ENCODE measurements at regions not wholly inside any gene's neighbourhood (a gene's known extent, or its start where the extent isn't known, plus 50 kb on each side); places are given as distances from the start of the nearest gene placed in this dataset.
"Not testable (repeated sequence)": the region's sequence is repeated elsewhere in the genome, so short reads cannot be mapped to it uniquely, and the experiment has no call there.

DNA sequence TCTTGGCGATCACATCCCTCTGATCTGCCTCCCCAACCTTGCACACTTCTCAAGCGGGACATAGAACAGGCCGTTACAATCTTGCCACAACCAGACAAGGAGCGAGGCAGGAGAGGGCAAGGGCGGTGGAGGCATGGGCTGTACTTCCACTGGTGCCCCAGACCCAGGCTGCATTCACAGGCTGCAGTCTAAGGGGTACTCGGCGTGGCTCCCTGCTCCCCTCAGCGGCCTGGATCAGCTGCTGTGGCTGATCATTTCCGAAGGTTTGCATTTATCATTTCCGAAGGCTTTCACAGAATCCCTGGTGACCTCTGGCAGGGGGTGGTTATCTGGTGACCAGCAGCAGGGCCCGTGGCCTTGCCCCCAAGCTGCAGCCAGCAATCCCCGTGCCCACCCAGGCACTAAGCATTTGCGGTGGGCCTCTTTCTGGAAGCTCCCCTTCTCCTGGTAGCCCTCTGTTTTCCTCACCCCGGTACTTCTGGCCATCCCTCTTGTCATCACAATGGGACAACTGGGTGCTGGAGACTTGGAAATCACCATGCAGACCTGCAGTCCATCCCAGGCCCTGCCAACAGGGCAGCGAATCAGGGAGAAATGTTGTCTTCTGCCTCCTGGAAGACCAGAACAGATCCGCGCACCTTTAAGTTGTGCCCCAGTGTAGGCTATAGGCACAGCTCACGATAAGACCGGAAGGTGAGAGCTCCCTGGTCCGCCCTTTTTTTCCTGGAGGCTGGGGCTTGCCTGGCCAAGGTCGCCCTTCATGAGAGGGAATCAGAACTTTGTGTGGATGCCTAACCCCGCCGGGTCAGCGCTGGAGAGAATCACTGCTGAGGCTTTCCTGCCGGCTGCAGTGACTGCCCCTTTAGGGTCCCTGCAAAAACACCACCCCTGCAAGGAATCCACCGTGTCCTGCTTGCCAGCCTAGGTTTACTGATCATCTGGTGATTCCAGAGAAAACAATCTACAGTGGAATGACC, 1739.1 kb downstream of the TP53TG3F start:
- H3K27me3 Mint-ChIP-seq: no peaks in the 10 kb centered on the region
- no peak overlapping the region for H3K27ac Mint-ChIP-seq
- no peaks in the 10 kb centered on the region for H3K36me3 Mint-ChIP-seq

DNA sequence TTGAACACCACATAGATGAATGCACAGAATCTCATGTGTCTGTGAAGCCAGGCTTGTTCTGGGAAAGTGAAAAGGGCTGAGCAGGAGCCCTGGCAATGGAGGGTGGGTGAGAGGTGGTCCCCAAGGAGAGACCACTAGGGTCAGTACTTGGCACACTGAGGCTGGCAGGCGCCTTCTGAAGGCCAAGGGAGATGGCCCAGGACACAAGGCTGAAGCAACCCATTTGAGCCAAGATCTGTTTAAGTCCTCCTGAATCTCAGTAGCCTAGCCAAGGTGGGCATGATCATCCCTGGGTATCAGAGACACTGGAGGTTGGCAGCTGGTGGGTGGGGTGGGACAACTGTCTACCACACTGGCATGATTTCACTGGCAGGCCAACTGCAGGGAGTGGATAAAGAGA, 1741.2 kb downstream of the TP53TG3F start:
- peaks cover 3 to 6% (median 5%) of the 10 kb centered on the region in 3 donors for H3K9me3 Mint-ChIP-seq
- no peak overlapping the region for H3K4me3 Mint-ChIP-seq
- H3K4me1 Mint-ChIP-seq: peaks cover 0 to 2% (median 0%) of the 10 kb centered on the region in 3 donors
- no peaks in the 10 kb centered on the region for H3K27me3 Mint-ChIP-seq
- H3K36me3 Mint-ChIP-seq: no peaks in the 10 kb centered on the region
- H3K27ac Mint-ChIP-seq: no peak overlapping the region

More for the DNA sequence above, 1739.1 kb downstream of the TP53TG3F start:
- Mint-ChIP-seq H3K9me3 (peaks cover 0 to 6% (median 5%) of the 10 kb centered on the region in 3 donors), H3K4me1 (peaks cover 0 to 2% (median 0%) of the 10 kb centered on the region in 3 donors), H3K4me3 (no peak overlapping the region)

DNA sequence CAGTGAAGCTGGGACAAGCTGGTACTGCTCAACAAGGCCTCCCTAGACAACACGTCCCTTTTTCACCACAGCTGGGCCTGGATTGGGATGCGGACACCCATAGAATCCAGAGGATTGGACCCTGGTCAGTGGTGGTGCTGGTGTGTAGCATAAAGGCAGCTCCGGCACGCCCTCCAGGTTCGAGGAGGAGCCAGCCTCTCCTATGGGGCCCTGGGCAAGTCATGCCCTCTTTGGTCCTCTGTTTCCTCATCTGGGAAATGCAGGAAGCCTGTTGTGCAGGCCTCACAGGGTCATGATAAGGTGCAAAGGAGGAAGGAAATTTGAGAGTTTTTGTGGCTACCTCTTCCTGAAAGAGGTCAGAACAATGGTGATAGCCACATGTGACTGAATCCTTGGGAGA, 1741.7 kb downstream of the TP53TG3F start:
- Mint-ChIP-seq H3K4me1 (peaks cover 0 to 2% (median 0%) of the 10 kb centered on the region in 3 donors), H3K9me3 (peaks cover 4 to 6% (median 5%) of the 10 kb centered on the region in 3 donors), H3K4me3 (no peak overlapping the region), H3K36me3 (no peaks in the 10 kb centered on the region), H3K27ac (no peak overlapping the region), H3K27me3 (no peaks in the 10 kb centered on the region)

DNA sequence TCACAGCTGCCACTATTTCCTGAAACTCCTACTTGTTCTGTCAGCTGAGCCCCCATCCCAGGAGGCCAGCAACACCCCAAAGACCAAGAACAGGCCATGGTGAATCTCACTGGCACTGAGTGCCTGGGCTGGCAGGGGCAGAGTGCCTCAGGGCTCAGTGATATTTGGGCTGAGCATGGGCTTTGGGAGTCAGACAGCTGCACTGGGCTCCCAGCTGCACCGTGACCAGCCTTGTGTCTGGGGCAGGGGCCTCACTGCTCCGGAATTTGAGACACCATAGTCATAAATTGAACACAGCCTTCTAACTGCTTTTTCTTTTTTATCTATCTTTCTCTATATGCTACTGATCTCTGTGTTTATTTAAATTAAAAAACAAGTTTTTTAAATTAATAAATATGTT, 1744.2 kb downstream of the TP53TG3F start:
- Mint-ChIP-seq H3K27me3 (no peaks in the 10 kb centered on the region), H3K4me1 (no peaks in the 10 kb centered on the region), H3K27ac (no peak overlapping the region), H3K9me3 (peaks cover 3 to 6% (median 4%) of the 10 kb centered on the region in 3 donors), H3K36me3 (no peaks in the 10 kb centered on the region), H3K4me3 (no peak overlapping the region)

DNA sequence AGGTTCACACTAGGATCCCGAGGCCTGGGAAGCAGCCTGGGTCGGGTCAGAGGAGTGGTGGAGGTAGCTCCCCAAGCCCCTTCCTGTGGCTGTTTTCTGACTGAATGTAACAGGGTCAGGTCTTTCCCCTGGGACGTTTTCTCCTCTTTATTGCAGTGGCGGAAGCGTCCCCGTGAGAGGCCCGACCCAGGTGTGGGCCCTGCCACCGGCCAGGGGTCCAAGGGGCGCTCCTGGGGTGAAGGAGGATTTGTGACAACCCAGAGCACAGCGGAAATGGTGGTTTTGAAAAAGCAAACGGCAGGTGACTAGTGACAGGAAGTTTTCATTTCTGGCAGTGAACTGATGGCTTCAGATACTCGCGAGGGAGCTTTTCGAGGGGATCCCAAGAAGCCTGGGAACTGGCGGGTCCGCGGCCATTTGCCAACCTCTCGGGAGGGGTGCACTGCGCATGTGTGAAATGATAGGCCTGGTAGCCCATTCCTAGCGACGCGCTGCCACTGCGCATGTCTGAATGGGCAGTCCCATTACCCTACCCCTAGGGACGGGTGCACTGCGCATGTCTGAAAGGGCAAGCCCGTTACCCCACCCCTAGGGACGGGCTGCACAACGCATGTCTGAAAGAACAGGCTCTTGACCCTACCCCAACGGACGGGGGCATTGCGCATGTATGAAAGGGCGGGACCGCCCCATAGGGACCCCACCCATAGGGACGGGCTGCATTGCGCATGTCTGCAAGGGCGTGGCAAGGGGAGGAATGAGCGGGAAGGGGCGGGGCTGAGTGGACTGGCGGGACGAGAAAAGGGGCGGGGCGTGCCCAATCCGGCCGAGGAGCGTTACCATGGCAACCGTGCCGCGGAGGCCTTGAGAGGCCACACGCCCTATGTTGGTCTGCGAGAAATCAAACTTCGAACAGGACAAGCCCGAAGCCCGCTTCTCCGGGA, 1747.9 kb downstream of the TP53TG3F start:
- H3K4me1 Mint-ChIP-seq: no peaks in the 10 kb centered on the region
- H3K9me3 Mint-ChIP-seq: peaks cover 2 to 11% (median 2%) of the 10 kb centered on the region in 3 donors
- no peaks in the 10 kb centered on the region for H3K27me3 Mint-ChIP-seq
- H3K27ac Mint-ChIP-seq: no peak overlapping the region
- H3K4me3 Mint-ChIP-seq: peak overlapping the region in 1 of 4 donors; percentile 39
- no peaks in the 10 kb centered on the region for H3K36me3 Mint-ChIP-seq

DNA sequence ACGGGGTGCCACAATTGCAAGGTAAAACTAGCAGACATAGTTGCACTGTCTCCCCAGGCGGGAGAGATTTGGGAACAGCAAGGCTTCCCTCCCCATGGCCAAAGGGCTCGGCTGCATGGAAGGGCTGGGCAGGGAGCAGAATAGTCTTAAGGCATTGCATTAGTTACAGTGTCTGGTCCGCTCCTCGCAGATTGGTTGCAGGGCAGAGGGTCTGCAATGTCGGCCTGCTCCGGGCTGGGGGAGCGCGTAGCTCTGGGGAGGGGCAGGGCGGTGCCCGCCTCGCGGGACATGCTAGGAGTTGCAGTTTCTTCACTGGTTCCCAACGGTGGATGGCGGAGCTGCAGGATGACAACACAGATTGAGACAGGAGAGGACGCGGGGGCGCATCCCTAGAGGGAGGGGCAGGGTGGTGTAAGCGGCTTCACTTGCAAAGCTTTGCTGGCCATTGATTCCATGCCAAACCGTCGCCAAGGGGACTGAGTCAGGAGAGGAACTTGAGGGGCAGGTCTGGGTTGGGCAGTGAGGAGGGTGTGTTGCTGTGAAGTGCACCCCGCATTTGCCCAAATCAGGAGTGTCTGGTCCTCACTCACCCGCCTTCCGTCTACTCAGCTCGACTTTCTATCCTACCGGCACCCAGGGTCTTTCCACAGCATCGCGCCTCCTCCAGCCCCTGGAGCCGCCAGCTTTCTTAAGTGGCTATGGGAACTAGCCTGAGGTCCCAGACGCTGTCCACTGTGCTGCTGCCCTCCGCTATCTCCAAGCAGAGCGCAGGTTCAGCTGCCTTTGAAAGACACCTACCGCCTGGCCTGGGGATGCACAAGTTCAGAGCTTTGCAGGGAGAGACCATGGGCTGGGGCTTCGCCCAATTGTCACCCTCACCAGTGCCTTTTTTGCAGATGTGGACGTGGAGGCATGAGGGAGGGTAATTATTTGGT, 1748.9 kb downstream of the TP53TG3F start:
- H3K4me3 Mint-ChIP-seq: no peak overlapping the region
- H3K27me3 Mint-ChIP-seq: no peaks in the 10 kb centered on the region
- H3K4me1 Mint-ChIP-seq: no peaks in the 10 kb centered on the region
- H3K36me3 Mint-ChIP-seq: no peaks in the 10 kb centered on the region
- H3K27ac Mint-ChIP-seq: no peak overlapping the region
- H3K9me3 Mint-ChIP-seq: peaks cover 2 to 11% (median 2%) of the 10 kb centered on the region in 3 donors

DNA sequence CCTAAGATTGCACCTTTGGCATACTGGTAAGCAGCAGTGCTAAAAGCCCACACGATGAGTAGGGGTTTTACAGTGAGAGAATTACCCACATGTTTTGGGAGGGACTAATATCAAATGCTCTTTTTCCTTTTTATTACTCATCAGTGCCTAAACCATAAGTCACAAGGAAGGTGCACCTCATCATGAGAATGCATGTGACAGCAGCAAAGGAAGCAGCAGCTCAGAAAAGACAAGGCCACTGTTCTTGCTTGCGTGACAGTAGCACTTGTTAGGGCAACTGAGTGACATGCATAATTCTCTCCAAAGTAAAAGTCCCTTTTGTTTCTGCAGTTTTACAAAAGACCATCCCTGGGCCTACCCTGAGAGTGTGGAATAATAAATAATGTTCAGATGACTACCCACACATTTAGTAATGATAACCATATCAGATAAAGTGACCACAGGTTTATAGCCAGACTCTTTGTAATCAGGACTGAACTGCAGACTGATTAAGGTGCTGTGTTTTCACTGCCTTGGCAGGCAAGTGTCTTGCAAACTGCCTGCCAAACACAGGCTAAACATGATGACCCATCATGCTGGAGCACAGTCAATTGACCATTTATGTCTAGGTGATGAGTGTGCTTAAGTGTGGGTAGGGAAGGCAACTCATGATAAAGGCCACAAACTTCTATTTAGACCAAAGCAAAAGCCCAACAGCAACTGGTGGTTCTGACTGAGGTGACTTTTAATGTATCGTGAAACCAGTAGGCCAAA, 1751.4 kb downstream of the TP53TG3F start:
- Mint-ChIP-seq H3K4me3 (no peak overlapping the region), H3K4me1 (no peaks in the 10 kb centered on the region), H3K36me3 (no peaks in the 10 kb centered on the region), H3K9me3 (peaks cover 2 to 10% (median 4%) of the 10 kb centered on the region in 3 donors), H3K27me3 (no peaks in the 10 kb centered on the region), H3K27ac (no peak overlapping the region)

DNA sequence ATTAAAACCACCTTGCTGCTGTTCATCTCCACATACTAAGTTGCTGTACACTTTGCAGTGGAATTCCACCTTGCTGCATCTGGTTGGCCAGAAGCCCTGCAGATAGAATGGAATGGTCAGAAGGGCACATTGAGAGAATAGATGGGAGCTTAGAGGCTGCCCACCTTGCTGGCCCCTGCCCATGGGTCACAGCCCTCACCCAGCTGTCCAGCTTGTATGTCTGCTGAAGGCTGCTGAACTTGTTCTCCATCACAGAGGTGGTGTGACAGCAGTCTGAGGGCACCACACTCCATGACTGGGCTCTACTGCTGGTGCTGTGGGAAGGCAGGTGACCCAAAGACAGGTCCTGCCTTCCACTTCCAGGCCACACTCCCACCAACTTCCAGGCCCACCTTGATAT, 1755.4 kb downstream of the TP53TG3F start:
- Mint-ChIP-seq H3K4me1 (no peaks in the 10 kb centered on the region), H3K36me3 (no peaks in the 10 kb centered on the region), H3K27me3 (no peaks in the 10 kb centered on the region), H3K9me3 (peaks cover 2 to 13% (median 7%) of the 10 kb centered on the region in 3 donors), H3K4me3 (no peak overlapping the region), H3K27ac (no peak overlapping the region)

DNA sequence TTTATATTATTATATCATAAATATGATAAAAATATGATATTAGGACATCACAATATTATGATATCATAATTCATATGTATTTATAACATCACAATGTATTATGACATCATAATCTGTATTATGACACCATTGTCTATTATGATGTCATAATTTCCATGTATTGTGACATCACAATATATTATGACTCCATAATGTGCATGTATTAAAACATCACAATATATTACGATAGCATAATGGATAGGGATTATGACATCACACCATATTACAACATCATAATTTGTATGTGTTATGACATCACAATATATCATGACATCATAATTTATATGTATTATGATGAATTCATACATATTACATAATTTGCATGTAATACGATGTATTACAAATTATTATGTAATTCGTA, 1755.9 kb downstream of the TP53TG3F start:
- H3K27me3 Mint-ChIP-seq: no peaks in the 10 kb centered on the region
- H3K4me1 Mint-ChIP-seq: no peaks in the 10 kb centered on the region
- no peaks in the 10 kb centered on the region for H3K36me3 Mint-ChIP-seq
- no peak overlapping the region for H3K4me3 Mint-ChIP-seq
- H3K27ac Mint-ChIP-seq: no peak overlapping the region
- peaks cover 2 to 8% (median 7%) of the 10 kb centered on the region in 3 donors for H3K9me3 Mint-ChIP-seq

DNA sequence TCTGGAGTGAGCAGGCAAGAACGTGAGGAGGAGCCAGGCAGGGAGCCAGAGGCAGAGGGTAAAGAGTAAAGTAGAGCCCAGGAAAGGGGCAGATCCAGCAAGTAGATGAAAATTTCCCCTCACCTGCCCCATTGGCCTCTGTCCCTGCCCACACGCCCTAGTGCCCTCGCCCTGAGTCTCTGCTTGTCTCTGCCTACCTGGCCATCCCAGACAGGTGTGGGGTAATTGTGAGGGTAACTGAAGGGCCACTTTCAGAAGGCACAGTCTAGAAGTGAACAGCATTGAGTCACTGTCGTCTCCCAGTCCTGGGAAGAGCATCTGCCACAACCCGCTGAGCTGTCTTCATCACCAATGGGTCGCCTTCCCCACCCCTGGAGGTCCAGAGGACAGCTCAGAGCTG, 1756.8 kb downstream of the TP53TG3F start:
- H3K9me3 Mint-ChIP-seq: not testable (repeated sequence)

DNA sequence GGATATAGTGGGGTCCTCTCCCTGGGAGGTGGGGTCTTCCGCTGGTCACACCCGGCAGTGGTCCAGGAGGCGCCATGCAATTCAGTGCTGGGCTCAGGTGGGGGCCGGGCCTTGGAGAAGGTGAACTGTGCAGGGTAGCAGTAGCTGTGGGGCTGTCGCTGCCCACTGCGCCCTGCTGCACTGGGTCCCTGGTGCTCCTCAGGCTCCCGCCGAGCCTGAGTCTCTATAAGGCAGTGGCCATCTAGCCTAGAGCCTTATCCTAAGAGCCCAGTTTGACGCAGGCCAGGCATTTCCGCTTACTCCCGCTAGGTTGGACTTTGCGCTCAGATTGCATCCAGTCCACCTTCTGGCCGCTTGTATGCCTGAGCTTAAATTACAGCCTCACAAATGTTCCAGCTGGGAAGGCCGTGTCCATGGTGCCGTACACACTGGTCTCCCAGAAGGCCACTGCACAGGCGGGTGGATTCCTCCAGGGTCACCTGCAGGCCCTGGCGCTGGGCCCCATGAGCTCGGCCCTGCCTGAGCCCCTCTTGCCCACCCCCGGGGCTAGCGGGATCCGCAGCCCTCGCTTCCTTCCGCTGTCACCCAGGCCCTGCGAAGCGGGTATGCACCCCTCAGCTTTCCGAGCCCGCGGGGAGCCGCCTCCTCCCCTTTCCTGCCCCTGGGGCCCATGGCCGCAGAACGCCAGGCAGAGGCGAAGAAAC, 1762.2 kb downstream of the TP53TG3F start:
- Mint-ChIP-seq H3K27ac (no peak overlapping the region), H3K4me3 (no peak overlapping the region), H3K9me3 (peaks cover 2 to 9% (median 4%) of the 10 kb centered on the region in 3 donors), H3K4me1 (no peaks in the 10 kb centered on the region), H3K36me3 (no peaks in the 10 kb centered on the region), H3K27me3 (no peaks in the 10 kb centered on the region)

More for the DNA sequence above, 1756.8 kb downstream of the TP53TG3F start:
- not testable (repeated sequence) for H3K4me1 Mint-ChIP-seq, H3K36me3 Mint-ChIP-seq, H3K4me3 Mint-ChIP-seq, H3K27ac Mint-ChIP-seq, H3K27me3 Mint-ChIP-seq

DNA sequence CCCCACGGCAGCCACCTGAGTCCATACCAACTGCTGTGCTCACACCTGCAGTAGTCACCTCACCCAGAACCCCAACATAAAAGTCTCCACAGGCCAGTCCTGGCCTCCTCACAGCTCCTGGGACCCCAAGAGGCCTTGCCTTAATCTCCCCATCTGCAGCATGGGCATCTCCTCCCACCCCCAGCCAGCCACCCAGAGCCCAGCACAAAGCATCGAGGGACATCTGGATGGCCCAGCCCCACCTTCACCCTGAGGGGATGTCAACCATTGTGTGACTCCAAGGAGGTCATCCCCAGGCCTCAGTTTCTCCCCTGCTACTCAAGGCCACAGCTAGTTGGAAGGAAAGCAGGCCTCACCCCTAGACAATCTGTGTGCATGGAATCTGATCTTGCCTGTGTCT, 1775.3 kb downstream of the TP53TG3F start:
- H3K4me3 Mint-ChIP-seq: no peak overlapping the region
- no peaks in the 10 kb centered on the region for H3K4me1 Mint-ChIP-seq
- H3K9me3 Mint-ChIP-seq: peaks cover 0 to 7% (median 3%) of the 10 kb centered on the region in 3 donors
- no peak overlapping the region for H3K27ac Mint-ChIP-seq
- no peaks in the 10 kb centered on the region for H3K36me3 Mint-ChIP-seq
- no peaks in the 10 kb centered on the region for H3K27me3 Mint-ChIP-seq

DNA sequence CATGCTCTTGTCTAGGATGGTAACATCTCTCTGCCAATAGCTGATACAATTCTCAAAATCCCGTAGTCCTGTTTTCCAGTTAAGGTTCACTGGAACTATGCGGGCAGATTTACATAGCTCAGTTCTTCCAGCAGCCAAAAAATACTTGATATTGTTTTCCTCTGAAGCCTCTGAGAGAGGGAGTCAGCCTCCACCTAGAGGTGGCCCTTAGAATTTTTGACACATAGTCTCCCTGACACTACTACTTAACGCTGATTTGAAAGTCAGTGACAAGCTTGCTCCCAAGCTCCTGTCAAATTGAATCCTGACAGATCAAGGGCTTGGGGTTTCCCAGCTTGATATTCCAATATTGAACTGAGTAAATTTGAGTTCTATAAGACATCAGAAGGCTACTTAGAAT, 1780.1 kb downstream of the TP53TG3F start:
- H3K4me3 Mint-ChIP-seq: no peak overlapping the region
- peaks cover 2 to 8% (median 5%) of the 10 kb centered on the region in 3 donors for H3K9me3 Mint-ChIP-seq
- H3K36me3 Mint-ChIP-seq: no peaks in the 10 kb centered on the region
- no peaks in the 10 kb centered on the region for H3K27me3 Mint-ChIP-seq
- no peak overlapping the region for H3K27ac Mint-ChIP-seq
- no peaks in the 10 kb centered on the region for H3K4me1 Mint-ChIP-seq

Data from IgD-negative memory B cell (primary cell).